SH-SY5Y (cell line): ENCODE measurements at regions not wholly inside any gene's neighbourhood (a gene's known extent, or its start where the extent isn't known, plus 50 kb on each side); places are given as distances from the start of the nearest gene placed in this dataset.

ENCODE experiments used
- GATA2 ChIP-seq: IDR thresholded peaks from 2 replicates; pipeline ENCODE4 v1.6.1; 2011; ENCODE audit warnings: mild to moderate bottlenecking, low read depth, low read length
- GATA3 ChIP-seq: IDR thresholded peaks from 2 replicates; pipeline ENCODE4 v1.6.1; 2011; ENCODE audit warnings: low read depth, mild to moderate bottlenecking, low read length, moderate library complexity

DNA sequence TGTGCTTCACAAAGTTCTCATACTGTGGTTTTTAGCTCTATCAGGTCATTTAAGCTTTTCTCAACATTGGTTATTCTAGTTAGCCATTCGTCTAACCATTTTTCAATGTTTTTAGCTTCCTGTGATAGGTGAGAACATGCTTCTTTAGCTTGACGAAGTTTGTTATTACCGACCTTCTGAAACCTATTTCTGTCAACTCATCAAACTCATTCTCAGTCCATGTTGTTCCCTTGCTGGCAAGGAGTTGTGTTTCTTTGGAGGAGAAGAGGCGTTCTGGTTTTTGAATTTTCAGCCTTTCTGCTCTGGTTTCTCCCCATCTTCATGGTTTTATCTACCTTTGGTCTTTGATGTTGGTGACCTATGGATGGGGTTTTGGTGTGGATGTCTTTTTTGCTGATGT, 120.9 kb downstream of the NFKBIZ start:
- TF ChIP-seq GATA2, result no peak
- TF ChIP-seq GATA3, result no peak
